ENCODE measurements at regions not wholly inside any gene's neighbourhood (a gene's known extent, or its start where the extent isn't known, plus 50 kb on each side); places are given as distances from the start of the nearest gene placed in this dataset.
A peak's percentile ranks its signal among the peaks of the same experiment; 100 is the strongest.
"Not testable (repeated sequence)": the region's sequence is repeated elsewhere in the genome, so short reads cannot be mapped to it uniquely, and the experiment has no call there.

DNA sequence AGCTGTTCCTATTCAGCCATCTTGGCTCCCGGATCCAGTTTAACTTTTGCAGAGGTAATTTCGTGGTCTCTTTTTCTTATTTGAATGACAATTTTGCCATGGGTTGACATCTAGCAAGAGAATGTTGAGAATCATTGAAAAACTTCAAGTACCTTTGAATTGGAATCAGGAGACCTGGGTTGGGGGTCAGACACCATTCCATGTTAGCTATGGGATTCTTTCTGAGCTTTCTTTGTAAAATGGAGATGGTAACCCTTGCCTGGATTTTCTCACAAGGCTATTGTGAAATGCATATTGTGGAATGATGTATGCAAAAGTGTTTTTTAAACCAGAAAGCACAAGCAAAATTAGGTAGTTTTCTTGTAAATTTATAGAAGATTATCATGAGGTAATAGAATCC is 79.1 kb upstream of the HAND2 start:
- Histone ChIP-seq H3K4me3 (ENCODE audit: insufficient read depth, low read depth, low read length) (peak overlapping the region; percentile 40; the same call in 1 of the 2 replicates), H3K36me3 (replicated peaks; ENCODE audit: control insufficient read depth, insufficient read depth, low read length) (no peaks in the 10 kb centered on the region), H3K27me3 (ENCODE audit: control insufficient read depth, insufficient read depth, low read length) (no peaks in the 10 kb centered on the region)
- DNase-seq = no peak

DNA sequence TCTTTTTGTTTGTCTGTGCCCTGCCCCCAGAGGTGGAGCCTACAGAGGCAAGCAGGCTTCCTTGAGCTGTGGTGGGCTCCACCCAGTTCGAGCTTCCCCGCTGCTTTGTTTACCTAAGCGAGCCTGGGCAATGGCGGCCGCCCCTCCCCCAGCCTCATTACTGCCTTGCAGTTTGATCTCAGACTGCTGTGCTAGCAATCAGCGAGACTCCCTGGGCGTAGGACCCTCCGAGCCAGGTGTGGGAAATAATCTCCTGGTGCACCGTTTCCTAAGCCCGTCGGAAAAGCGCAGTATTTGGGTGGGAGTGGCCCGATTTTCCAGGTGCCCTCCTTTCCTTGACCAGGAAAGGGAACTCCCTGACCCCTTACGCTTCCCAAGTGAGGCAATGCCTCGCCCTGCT is 78.6 kb upstream of the HAND2 start:
- H3K36me3 ChIP-seq (replicated peaks; ENCODE audit: control insufficient read depth, insufficient read depth, low read length); DNase-seq; H3K27me3 ChIP-seq (ENCODE audit: control insufficient read depth, insufficient read depth, low read length): not testable (repeated sequence)
- peak overlapping the region; percentile 40 for H3K4me3 ChIP-seq (ENCODE audit: insufficient read depth, low read depth, low read length)

- no peaks in the 10 kb centered on the region for H3K36me3 ChIP-seq (replicated peaks; ENCODE audit: control insufficient read depth, insufficient read depth, low read length)
- peak; percentile 52 for DNase-seq
- no peaks in the 10 kb centered on the region for H3K27me3 ChIP-seq (ENCODE audit: control insufficient read depth, insufficient read depth, low read length)
- H3K4me3 ChIP-seq (ENCODE audit: insufficient read depth, low read depth, low read length) = no peak overlapping the region
Measured at GRCh38 chr4:173591760-173592159, 61.7 kb upstream of the HAND2 start.

DNA sequence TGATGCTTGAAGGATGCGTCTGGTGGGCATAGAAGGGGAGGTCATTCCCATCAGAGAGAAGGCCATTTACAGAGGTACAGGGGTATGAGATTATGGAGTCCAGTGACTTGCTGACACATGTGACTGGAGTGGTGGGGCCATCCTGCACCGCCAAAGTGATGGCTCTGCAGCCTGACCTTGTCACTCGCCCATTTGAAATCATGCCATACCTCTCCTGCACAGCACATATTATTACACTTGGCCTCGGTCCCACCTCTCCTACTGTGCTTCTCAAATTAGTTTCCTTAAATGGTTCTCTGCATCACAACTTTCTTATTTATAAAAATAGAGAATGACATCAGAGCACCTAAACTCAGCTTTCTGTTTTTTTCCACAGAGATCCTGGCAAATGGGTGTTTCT is 60.7 kb upstream of the HAND2 start:
- DNase-seq = no peak
- H3K36me3 ChIP-seq (replicated peaks; ENCODE audit: control insufficient read depth, insufficient read depth, low read length) = no peaks in the 10 kb centered on the region
- H3K4me3 ChIP-seq (ENCODE audit: insufficient read depth, low read depth, low read length) = no peak overlapping the region
- no peaks in the 10 kb centered on the region for H3K27me3 ChIP-seq (ENCODE audit: control insufficient read depth, insufficient read depth, low read length)

GRCh38 chr4:173585876-173586572 is 56.0 kb upstream of the HAND2 start:
- no peak overlapping the region for H3K4me3 ChIP-seq (ENCODE audit: insufficient read depth, low read depth, low read length)
- no peaks in the 10 kb centered on the region for H3K36me3 ChIP-seq (replicated peaks; ENCODE audit: control insufficient read depth, insufficient read depth, low read length)
- no peak for DNase-seq
- no peaks in the 10 kb centered on the region for H3K27me3 ChIP-seq (ENCODE audit: control insufficient read depth, insufficient read depth, low read length)

- H3K4me3 ChIP-seq (ENCODE audit: insufficient read depth, low read depth, low read length) = no peak overlapping the region
- H3K36me3 ChIP-seq (replicated peaks; ENCODE audit: control insufficient read depth, insufficient read depth, low read length) = no peaks in the 10 kb centered on the region
- DNase-seq = no peak
- no peaks in the 10 kb centered on the region for H3K27me3 ChIP-seq (ENCODE audit: control insufficient read depth, insufficient read depth, low read length)
Measured at GRCh38 chr4:173584506-173584905, 54.5 kb upstream of the HAND2 start.

Data from H7 (cell line).